K562 (cell line): ENCODE measurements at regions not wholly inside any gene's neighbourhood (a gene's known extent, or its start where the extent isn't known, plus 50 kb on each side); places are given as distances from the start of the nearest gene placed in this dataset.
"Not testable (repeated sequence)": the region's sequence is repeated elsewhere in the genome, so short reads cannot be mapped to it uniquely, and the experiment has no call there.

Experiments used
- ATF2 ChIP-seq: sonication (generic); formaldehyde crosslinking; IDR thresholded peaks from 2 replicates; pipeline ENCODE4 v1.8.1; 2022; ENCODE audit warnings: missing genetic modification reagents
- BHLHE40 ChIP-seq: IDR thresholded peaks from 2 replicates; pipeline ENCODE4 v1.6.1; 2011; ENCODE audit warnings: low read length, improper control_type of control experiment
- CTCF ChIP-seq, 3 experiments: IDR thresholded peaks in 2 of 3; conservative IDR thresholded peaks in 1 of 3; 2 replicates each; pipeline ENCODE4 v1.5.1; 2011 to 2012; ENCODE audit warnings: low read length in 3 of 3, mild to moderate bottlenecking in 3 of 3, control low read depth in 2 of 3, improper control_type of control experiment in 1 of 3, inconsistent platforms in 1 of 3, low read depth in 1 of 3, mixed read lengths in 1 of 3, moderate library complexity in 1 of 3; ENCODE audit not compliant: insufficient read depth in 2 of 3
- KAT2B ChIP-seq: IDR thresholded peaks from one replicate; pipeline ENCODE4 v1.6.1; 2012; ENCODE audit warnings: low read depth, mild to moderate bottlenecking, control low read depth, inconsistent platforms, low read length, moderate library complexity
- MEF2D ChIP-seq: conservative IDR thresholded peaks from 2 replicates; pipeline ENCODE4 v1.6.1; 2016; ENCODE audit warnings: low read depth, missing genetic modification characterization, missing compliant biosample characterization
- NFRKB ChIP-seq: fragments of 450-650 bp; IDR thresholded peaks from 2 replicates; pipeline ENCODE4 v1.6.1; 2016; ENCODE audit warnings: low read depth
- POLR2A ChIP-seq: fragments of 450-650 bp; conservative IDR thresholded peaks from 2 replicates; pipeline ENCODE4 v1.6.1; 2016
- POLR2AphosphoS5 ChIP-seq: IDR thresholded peaks from 2 replicates; pipeline ENCODE4 v1.6.1; 2011; ENCODE audit warnings: mild to moderate bottlenecking, low read depth, low read length, moderate library complexity; ENCODE audit not compliant: control insufficient read depth, insufficient read depth
- REST ChIP-seq, 2 experiments: fragments of 450-650 bp; formaldehyde crosslinking in 1 of 2; IDR thresholded peaks; 2 replicates each; pipeline versions ENCODE4 v1.4.0 to v1.6.1; 2014 to 2020; ENCODE audit warnings: mild to moderate bottlenecking in 2 of 2, borderline replicate concordance in 1 of 2, low read depth in 1 of 2
- SETDB1 ChIP-seq: IDR thresholded peaks from one replicate; pipeline ENCODE4 v1.6.1; 2012; ENCODE audit warnings: low read length, control low read depth, inconsistent platforms
- ZNF24 ChIP-seq: fragments of 450-650 bp; IDR thresholded peaks from 2 replicates; pipeline ENCODE4 v1.6.1; 2016

GRCh38 chr7:45440776-45441175 is 133.4 kb upstream of the ADCY1 start:
- not testable (repeated sequence) for TF ChIP-seq ATF2 (CRISPR knock-in tag); REST (IDR thresholded peaks at IDR 0.05; ENCODE audit: borderline replicate concordance); REST (CRISPR knock-in tag; IDR thresholded peaks at IDR 0.05; ENCODE audit: low read depth); CTCF (IDR thresholded peaks at IDR 0.05 in 2 of 3, conservative IDR thresholded peaks at IDR 0.05 in 1 of 3; ENCODE audit: insufficient read depth in 2 of 3, low read depth in 1 of 3, low read length in 3 of 3); SETDB1; POLR2AphosphoS5; MEF2D (tag); KAT2B; NFRKB; POLR2A; BHLHE40; ZNF24
